IMR-90 (cell line): ENCODE measurements at regions not wholly inside any gene's neighbourhood (a gene's known extent, or its start where the extent isn't known, plus 50 kb on each side); places are given as distances from the start of the nearest gene placed in this dataset.

Experiments
- CEBPB ChIP-seq: IDR thresholded peaks from 2 replicates; pipeline ENCODE4 v1.6.1; 2012; ENCODE audit warnings: low read depth, low read length, improper control_type of control experiment
- MAZ ChIP-seq: IDR thresholded peaks from 2 replicates; pipeline ENCODE4 v1.6.1; 2012; ENCODE audit warnings: low read depth, mild to moderate bottlenecking, low read length, improper control_type of control experiment, moderate library complexity, borderline replicate concordance
- MXI1 ChIP-seq: IDR thresholded peaks from 2 replicates; pipeline ENCODE4 v1.6.1; 2012; ENCODE audit warnings: low read depth, mild to moderate bottlenecking, low read length, moderate library complexity, borderline replicate concordance
- POLR2A ChIP-seq: IDR thresholded peaks from 2 replicates; pipeline ENCODE4 v1.6.1; 2012; ENCODE audit warnings: mild to moderate bottlenecking, low read depth, low read length
- RAD21 ChIP-seq: IDR thresholded peaks from 2 replicates; pipeline ENCODE4 v1.6.1; 2012; ENCODE audit warnings: low read length, improper control_type of control experiment
- RCOR1 ChIP-seq: IDR thresholded peaks from 2 replicates; pipeline ENCODE4 v1.6.1; 2012; ENCODE audit warnings: mild to moderate bottlenecking, low read length, improper control_type of control experiment; ENCODE audit not compliant: insufficient replicate concordance
- RFX5 ChIP-seq: IDR thresholded peaks from 2 replicates; pipeline ENCODE4 v1.8.0; 2012; ENCODE audit warnings: low read depth, mild to moderate bottlenecking, low read length, moderate library complexity
- SMC3 ChIP-seq: fragments of 150-350 bp; IDR thresholded peaks from 2 replicates; pipeline ENCODE4 v1.6.1; 2016; ENCODE audit warnings: low read depth, mild to moderate bottlenecking, antibody characterized with exemption, low read length, moderate library complexity
- TF ChIP-seq, protein P1 (sequence below): conservative IDR thresholded peaks from 2 replicates; pipeline ENCODE4 v1.5.1; 2012; ENCODE audit warnings: mild to moderate bottlenecking, low read depth, low read length, improper control_type of control experiment

DNA sequence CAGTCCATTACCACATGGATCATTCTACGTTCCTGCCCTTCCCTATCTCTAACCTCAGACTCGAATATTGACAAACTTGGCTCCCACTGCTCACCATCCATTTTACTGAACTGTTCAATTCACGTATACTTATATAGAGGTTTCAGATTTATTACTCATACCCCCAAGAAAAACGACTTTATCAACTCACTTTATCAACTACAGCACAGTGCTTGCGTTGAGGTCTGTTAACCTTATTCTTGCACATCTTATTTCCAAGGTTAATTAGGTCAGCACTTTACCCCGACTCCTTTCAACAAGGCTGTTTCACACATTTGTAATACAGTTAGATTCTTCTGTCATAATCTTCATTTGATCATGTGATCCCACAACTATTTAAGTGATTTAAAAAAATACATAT lies 162.3 kb upstream of the AHR start:
- TF ChIP-seq RAD21 = no peak
- no peak for TF ChIP-seq POLR2A
- TF ChIP-seq, protein P1, sequence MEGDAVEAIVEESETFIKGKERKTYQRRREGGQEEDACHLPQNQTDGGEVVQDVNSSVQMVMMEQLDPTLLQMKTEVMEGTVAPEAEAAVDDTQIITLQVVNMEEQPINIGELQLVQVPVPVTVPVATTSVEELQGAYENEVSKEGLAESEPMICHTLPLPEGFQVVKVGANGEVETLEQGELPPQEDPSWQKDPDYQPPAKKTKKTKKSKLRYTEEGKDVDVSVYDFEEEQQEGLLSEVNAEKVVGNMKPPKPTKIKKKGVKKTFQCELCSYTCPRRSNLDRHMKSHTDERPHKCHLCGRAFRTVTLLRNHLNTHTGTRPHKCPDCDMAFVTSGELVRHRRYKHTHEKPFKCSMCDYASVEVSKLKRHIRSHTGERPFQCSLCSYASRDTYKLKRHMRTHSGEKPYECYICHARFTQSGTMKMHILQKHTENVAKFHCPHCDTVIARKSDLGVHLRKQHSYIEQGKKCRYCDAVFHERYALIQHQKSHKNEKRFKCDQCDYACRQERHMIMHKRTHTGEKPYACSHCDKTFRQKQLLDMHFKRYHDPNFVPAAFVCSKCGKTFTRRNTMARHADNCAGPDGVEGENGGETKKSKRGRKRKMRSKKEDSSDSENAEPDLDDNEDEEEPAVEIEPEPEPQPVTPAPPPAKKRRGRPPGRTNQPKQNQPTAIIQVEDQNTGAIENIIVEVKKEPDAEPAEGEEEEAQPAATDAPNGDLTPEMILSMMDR = no peak
- TF ChIP-seq SMC3 = no peak
- no peak for TF ChIP-seq MAZ
- TF ChIP-seq CEBPB = no peak
- TF ChIP-seq RCOR1 = no peak
- TF ChIP-seq MXI1 = no peak
- TF ChIP-seq RFX5 = no peak
